Keratinocyte (primary cell): ENCODE measurements at regions not wholly inside any gene's neighbourhood (a gene's known extent, or its start where the extent isn't known, plus 50 kb on each side); places are given as distances from the start of the nearest gene placed in this dataset.

Experiments
- DNase-seq: peaks from one replicate; pipeline ENCODE4 v3.0.0-alpha.2; 2011; ENCODE audit warnings: low read depth, missing footprints, low spot score
- FAIRE-seq: peaks from 2 replicates; lab custom pipeline; 2011; peaks lifted over from hg19 to GRCh38; lab: Jason Lieb, UNC
- H2AFZ ChIP-seq: 2 replicates; pipeline ENCODE4 v1.6.0; 2012; ENCODE audit warnings: low read length, control low read depth, inconsistent platforms; ENCODE audit not compliant: control insufficient read depth
- H3K27ac ChIP-seq: 2 replicates; pipeline ENCODE4 v1.5.1; 2011; ENCODE audit warnings: low read length; ENCODE audit not compliant: control insufficient read depth, insufficient read depth
- H3K27me3 ChIP-seq: 3 replicates; pipeline ENCODE4 v1.6.0; 2011; ENCODE audit warnings: low read length; ENCODE audit not compliant: control insufficient read depth, insufficient read depth; ENCODE audit errors: extremely low read depth
- H3K36me3 ChIP-seq, 2 experiments: 2 replicates in 1 of 2; 3 replicates in 1 of 2; pipeline ENCODE4 v1.5.1; 2011; ENCODE audit warnings: low read length in 2 of 2, mild to moderate bottlenecking in 1 of 2; ENCODE audit not compliant: control insufficient read depth in 2 of 2, insufficient read depth in 2 of 2; ENCODE audit errors: extremely low read depth in 1 of 2
- H3K4me1 ChIP-seq: 3 replicates; pipeline ENCODE4 v1.5.1; 2011; ENCODE audit warnings: low read length; ENCODE audit not compliant: control insufficient read depth, insufficient read depth; ENCODE audit errors: extremely low read depth
- H3K4me2 ChIP-seq: 3 replicates; pipeline ENCODE4 v1.6.0; 2011; ENCODE audit warnings: low read depth, low read length; ENCODE audit not compliant: control insufficient read depth, insufficient read depth; ENCODE audit errors: extremely low read depth
- H3K4me3 ChIP-seq, 3 experiments: fragments of 200-600 bp in 1 of 3; sonication (generic) in 1 of 3; 2 replicates in 2 of 3; 3 replicates in 1 of 3; pipeline ENCODE4 v1.5.1; 2011 to 2016; ENCODE audit warnings: low read length in 3 of 3, mild to moderate bottlenecking in 3 of 3, control low read depth in 2 of 3, inconsistent platforms in 1 of 3, low read depth in 1 of 3, mixed read lengths in 1 of 3, mixed run types in 1 of 3, moderate library complexity in 1 of 3; ENCODE audit not compliant: control insufficient read depth in 2 of 3, insufficient read depth in 2 of 3; ENCODE audit errors: extremely low read depth in 1 of 3
- H3K79me2 ChIP-seq: 2 replicates; pipeline ENCODE4 v1.6.0; 2012; ENCODE audit warnings: low read length; ENCODE audit not compliant: control insufficient read depth, insufficient read depth
- H3K9ac ChIP-seq: 3 replicates; pipeline ENCODE4 v1.6.0; 2011; ENCODE audit warnings: low read length; ENCODE audit not compliant: control insufficient read depth, insufficient read depth; ENCODE audit errors: extremely low read depth
- H3K9me1 ChIP-seq: 3 replicates; pipeline ENCODE4 v1.6.0; 2011; ENCODE audit warnings: low read length; ENCODE audit not compliant: control insufficient read depth, insufficient read depth; ENCODE audit errors: extremely low read depth
- H3K9me3 ChIP-seq: 2 replicates; pipeline ENCODE4 v1.5.1; 2012; ENCODE audit warnings: low read depth, low read length; ENCODE audit not compliant: control insufficient read depth
- H4K20me1 ChIP-seq: 3 replicates; pipeline ENCODE4 v1.6.0; 2011; ENCODE audit warnings: low read length; ENCODE audit not compliant: control insufficient read depth, insufficient read depth; ENCODE audit errors: extremely low read depth
- EZH2 ChIP-seq: IDR thresholded peaks from one replicate; pipeline ENCODE4 v1.6.1; 2012; ENCODE audit warnings: inconsistent platforms, mild to moderate bottlenecking, low read length, moderate library complexity
- dilution Hi-C: fragments of 300-500 bp; cut with MboI; formaldehyde crosslinking; loops from one replicate; pipeline ENCODE4 v1.7.0; 2020; ENCODE audit warnings: low sequenced_read_pairs; ENCODE audit not compliant: extremely low pct_ligation_motif_present
- TF ChIP-seq, protein P1 (sequence below), 3 experiments: IDR thresholded peaks in 1 of 3; conservative IDR thresholded peaks in 1 of 3; optimal IDR thresholded peaks in 1 of 3; 2 replicates in 2 of 3; 3 replicates in 1 of 3; pipeline versions ENCODE3 to v1.5.1; 2011; ENCODE audit warnings: low read length in 3 of 3, mild to moderate bottlenecking in 3 of 3, moderate library complexity in 2 of 3, control low read depth in 1 of 3, inconsistent platforms in 1 of 3; ENCODE audit not compliant: insufficient read depth in 2 of 3; ENCODE audit errors: extremely low read depth in 1 of 3

DNA sequence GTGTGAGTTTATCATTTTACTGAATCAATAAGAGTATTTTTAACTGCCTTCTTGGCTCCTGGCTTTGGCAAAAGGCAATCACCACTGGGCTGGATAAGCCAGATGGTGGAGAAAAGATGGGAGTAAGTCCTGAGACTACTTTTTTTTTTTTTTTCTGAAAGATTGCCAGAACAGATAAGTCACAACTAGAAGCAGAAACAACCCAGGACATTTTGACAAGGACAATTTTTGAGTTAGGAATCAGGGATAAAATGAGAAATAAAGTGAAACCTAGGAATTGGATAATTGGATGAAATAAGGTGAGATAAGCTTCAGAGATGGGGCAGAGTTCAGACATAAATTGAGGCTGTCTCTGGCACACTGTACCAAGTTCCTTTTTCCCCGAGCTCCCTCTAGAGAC lies 471.0 kb downstream of the KLHL13 start:
- no peaks in the 10 kb centered on the region for H3K9me1 ChIP-seq
- no peak overlapping the region for H3K27ac ChIP-seq
- no peak overlapping the region for H3K4me3 ChIP-seq
- TF ChIP-seq, protein P1, sequence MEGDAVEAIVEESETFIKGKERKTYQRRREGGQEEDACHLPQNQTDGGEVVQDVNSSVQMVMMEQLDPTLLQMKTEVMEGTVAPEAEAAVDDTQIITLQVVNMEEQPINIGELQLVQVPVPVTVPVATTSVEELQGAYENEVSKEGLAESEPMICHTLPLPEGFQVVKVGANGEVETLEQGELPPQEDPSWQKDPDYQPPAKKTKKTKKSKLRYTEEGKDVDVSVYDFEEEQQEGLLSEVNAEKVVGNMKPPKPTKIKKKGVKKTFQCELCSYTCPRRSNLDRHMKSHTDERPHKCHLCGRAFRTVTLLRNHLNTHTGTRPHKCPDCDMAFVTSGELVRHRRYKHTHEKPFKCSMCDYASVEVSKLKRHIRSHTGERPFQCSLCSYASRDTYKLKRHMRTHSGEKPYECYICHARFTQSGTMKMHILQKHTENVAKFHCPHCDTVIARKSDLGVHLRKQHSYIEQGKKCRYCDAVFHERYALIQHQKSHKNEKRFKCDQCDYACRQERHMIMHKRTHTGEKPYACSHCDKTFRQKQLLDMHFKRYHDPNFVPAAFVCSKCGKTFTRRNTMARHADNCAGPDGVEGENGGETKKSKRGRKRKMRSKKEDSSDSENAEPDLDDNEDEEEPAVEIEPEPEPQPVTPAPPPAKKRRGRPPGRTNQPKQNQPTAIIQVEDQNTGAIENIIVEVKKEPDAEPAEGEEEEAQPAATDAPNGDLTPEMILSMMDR (optimal IDR thresholded peaks at IDR 0.05 in 1 of 3, IDR thresholded peaks at IDR 0.05 in 1 of 3, conservative IDR thresholded peaks at IDR 0.05 in 1 of 3; ENCODE audit: extremely low read depth in 1 of 3, insufficient read depth in 2 of 3, low read length in 3 of 3), result no peak
- no peak for TF ChIP-seq EZH2
- DNase-seq, result no peak
- H3K4me2 ChIP-seq, result no peak overlapping the region
- no peaks in the 10 kb centered on the region for H4K20me1 ChIP-seq
- no peaks in the 10 kb centered on the region for H3K4me1 ChIP-seq
- H3K9me3 ChIP-seq, result no peaks in the 10 kb centered on the region
- H3K27me3 ChIP-seq, result no peaks in the 10 kb centered on the region
- H3K36me3 ChIP-seq, result no peaks in the 10 kb centered on the region
- dilution Hi-C loops, result no loop called here
- H3K79me2 ChIP-seq, result no peaks in the 10 kb centered on the region
- H2AFZ ChIP-seq, result no peak overlapping the region
- FAIRE-seq, result no peak
- H3K9ac ChIP-seq, result no peak overlapping the region

GRCh38 chrX:117641913-117642656 lies 474.5 kb downstream of the KLHL13 start:
- H3K79me2 ChIP-seq, result no peaks in the 10 kb centered on the region
- FAIRE-seq (no peak), DNase-seq (no peak)
- dilution Hi-C loops, result no loop called here
- no peaks in the 10 kb centered on the region for H3K9me3 ChIP-seq
- H3K4me3 ChIP-seq, result no peak overlapping the region
- no peaks in the 10 kb centered on the region for H4K20me1 ChIP-seq
- H3K9me1 ChIP-seq, result no peaks in the 10 kb centered on the region
- H3K27me3 ChIP-seq, result no peaks in the 10 kb centered on the region
- no peaks in the 10 kb centered on the region for H3K36me3 ChIP-seq
- no peak overlapping the region for H2AFZ ChIP-seq
- no peaks in the 10 kb centered on the region for H3K4me1 ChIP-seq
- no peak overlapping the region for H3K27ac ChIP-seq
- no peak overlapping the region for H3K4me2 ChIP-seq
- H3K9ac ChIP-seq, result no peak overlapping the region
- no peak for TF ChIP-seq EZH2
- TF ChIP-seq, protein P1 (optimal IDR thresholded peaks at IDR 0.05 in 1 of 3, IDR thresholded peaks at IDR 0.05 in 1 of 3, conservative IDR thresholded peaks at IDR 0.05 in 1 of 3; ENCODE audit: extremely low read depth in 1 of 3, insufficient read depth in 2 of 3, low read length in 3 of 3), result no peak
